Heart right ventricle (tissue), 16 donors: ENCODE measurements at regions not wholly inside any gene's neighbourhood (a gene's known extent, or its start where the extent isn't known, plus 50 kb on each side); places are given as distances from the start of the nearest gene placed in this dataset.

ENCODE experiments used
- ATAC-seq, 8 donors: fragments of 200-7000 bp; cut with Tn5 transposase; one replicate each; pipeline ENCODE4 v1.9.1; 2020; ENCODE audit warnings: mild to moderate bottlenecking in 8 of 8, moderate library complexity in 8 of 8, moderate number of reproducible peaks in 1 of 8
- DNase-seq, 2 donors: peaks; one replicate each; pipeline ENCODE4 v3.0.0-alpha.2; 2020
- H3K27ac ChIP-seq, 10 donors: fragments of 200-600 bp; sonication (generic) in 2 of 10; one replicate each; pipeline versions ENCODE4 v1.5.0 to v1.8.0; 2020 to 2022; ENCODE audit warnings: mild to moderate bottlenecking in 3 of 10
- H3K27me3 ChIP-seq, 7 donors: fragments of 200-600 bp; one replicate each; pipeline ENCODE4 v1.8.0; 2021 to 2022; ENCODE audit warnings: mild to moderate bottlenecking in 2 of 7
- H3K36me3 ChIP-seq, 9 donors: fragments of 200-600 bp; sonication (generic) in 1 of 9; one replicate each; pipeline versions ENCODE4 v1.5.0 to v1.8.0; 2020 to 2022; ENCODE audit warnings: mild to moderate bottlenecking in 2 of 9
- H3K4me1 ChIP-seq, 9 donors: fragments of 200-600 bp; sonication (generic) in 1 of 9; one replicate each; pipeline versions ENCODE4 v1.5.0 to v1.8.0; 2020 to 2022; ENCODE audit warnings: mild to moderate bottlenecking in 4 of 9
- H3K4me3 ChIP-seq, 10 donors: fragments of 200-600 bp; sonication (generic) in 2 of 10; one replicate each; pipeline versions ENCODE4 v1.5.0 to v1.8.0; 2020 to 2022; ENCODE audit warnings: mild to moderate bottlenecking in 7 of 10, moderate library complexity in 2 of 10
- H3K9me3 ChIP-seq, 11 donors: fragments of 200-600 bp in 10 of 11; sonication (generic) in 2 of 11; one replicate each; pipeline versions ENCODE4 v1.5.0 to v1.8.0; 2013 to 2022; ENCODE audit warnings: mild to moderate bottlenecking in 2 of 11, control low read depth in 1 of 11, moderate library complexity in 1 of 11
- WGBS, 2 donors: extraction: QIAGEN DNeasy Blood & Tissue Kit; methylation state at CpG; one replicate each; pipeline ENCODE4 v1.1.7; 2013; ENCODE audit warnings: inconsistent platforms in 1 of 2; 5-methylcytosine and 5-hydroxymethylcytosine counted together
- intact Hi-C, 10 donors: fragments of 100-400 bp; cut with DNase I; formaldehyde crosslinking; loops; one replicate each; pipeline versions ENCODE4 v1.11.1 to v1.14.2; 2022
- TF ChIP-seq, protein P1 (sequence below), 9 donors: fragments of 200-600 bp; sonication (generic) in 2 of 9; IDR thresholded peaks; one replicate each; pipeline versions ENCODE4 v1.5.0 to v1.8.0; 2021 to 2022; ENCODE audit warnings: antibody characterized with exemption in 9 of 9, mild to moderate bottlenecking in 5 of 9, moderate library complexity in 1 of 9
- donor health status: Arrhythmogenic right ventricular cardiomyopathy.
- donor health status: ischemic (EF 13 %, LVEDD 7.1; RV severe dilation, severe dysfunction).
- donor health status: healthy with polysubstance abuse.
- donor health status: DM: no; HTN: yes; CAD: no.
- donor health status: DM: no; HTN: no; CAD: no.
- donor health status: ischemic (EF 25% LVEDD 6.9; RV normal size, moderate dysfunction).
- donor health status: ischemic (EF 25% LVEDD 5.7; RV mildly dilated, moderate dysfunction).
- donor health status: healthy.
- donor health status: DM: yes; HTN: yes; CAD: no.
- donor health status: Ischemic cardiomyopathy.
- donor health status: ischemic (EF 35%, LVEDD 5.7; RV mildly dilated, moderate dysfunction).
- donor health status: nonischemic (EF 11% LVEDD 7.7; RV severe dilation, severe dysfunction).
- donor health status: DM: yes; HTN: yes; CAD: no.
- donor health status: PGD.
- donor health status: ischemic (EF 29% LVEDD 5.4; RV normal size, mild dysfunction).
- donor health status: nonischemic (EF 23%, LVEDD 6.1; RV moderate dilation, normal function).

DNA sequence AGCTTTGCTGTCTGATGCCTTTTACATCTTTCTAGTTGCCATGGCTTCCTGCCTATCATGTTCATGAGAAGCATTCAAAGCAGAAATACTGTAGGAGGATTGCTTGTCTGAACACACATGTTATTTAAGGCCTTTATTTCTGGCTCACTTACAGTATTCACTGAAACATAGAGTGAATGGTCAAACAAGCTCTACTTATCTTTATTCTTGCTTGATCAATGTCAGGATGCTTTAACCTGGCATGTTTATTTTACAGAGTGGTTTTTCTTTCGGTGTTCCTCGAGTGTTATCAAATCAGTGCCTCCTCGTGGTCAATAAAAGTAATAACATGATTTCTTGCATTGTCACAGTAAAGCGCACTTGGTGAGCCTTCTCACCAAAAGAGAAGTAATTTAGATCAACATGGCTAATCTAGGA is 73.5 kb upstream of the PCDH17 start:
- no peak overlapping the region for H3K4me3 ChIP-seq
- no peak overlapping the region for H3K27ac ChIP-seq
- H3K27me3 ChIP-seq = no peaks in the 10 kb centered on the region
- intact Hi-C loops = no loop called here
- ATAC-seq (no peak), DNase-seq (no peak)
- peaks cover 0 to 22% (median 3%) of the 10 kb centered on the region in 11 donors for H3K9me3 ChIP-seq
- TF ChIP-seq, protein P1, sequence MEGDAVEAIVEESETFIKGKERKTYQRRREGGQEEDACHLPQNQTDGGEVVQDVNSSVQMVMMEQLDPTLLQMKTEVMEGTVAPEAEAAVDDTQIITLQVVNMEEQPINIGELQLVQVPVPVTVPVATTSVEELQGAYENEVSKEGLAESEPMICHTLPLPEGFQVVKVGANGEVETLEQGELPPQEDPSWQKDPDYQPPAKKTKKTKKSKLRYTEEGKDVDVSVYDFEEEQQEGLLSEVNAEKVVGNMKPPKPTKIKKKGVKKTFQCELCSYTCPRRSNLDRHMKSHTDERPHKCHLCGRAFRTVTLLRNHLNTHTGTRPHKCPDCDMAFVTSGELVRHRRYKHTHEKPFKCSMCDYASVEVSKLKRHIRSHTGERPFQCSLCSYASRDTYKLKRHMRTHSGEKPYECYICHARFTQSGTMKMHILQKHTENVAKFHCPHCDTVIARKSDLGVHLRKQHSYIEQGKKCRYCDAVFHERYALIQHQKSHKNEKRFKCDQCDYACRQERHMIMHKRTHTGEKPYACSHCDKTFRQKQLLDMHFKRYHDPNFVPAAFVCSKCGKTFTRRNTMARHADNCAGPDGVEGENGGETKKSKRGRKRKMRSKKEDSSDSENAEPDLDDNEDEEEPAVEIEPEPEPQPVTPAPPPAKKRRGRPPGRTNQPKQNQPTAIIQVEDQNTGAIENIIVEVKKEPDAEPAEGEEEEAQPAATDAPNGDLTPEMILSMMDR (IDR thresholded peaks at IDR 0.05) = no peak
- no peaks in the 10 kb centered on the region for H3K4me1 ChIP-seq
- no peaks in the 10 kb centered on the region for H3K36me3 ChIP-seq
- 6 to 10% methylated on average over 4 of the region's 4 CpGs for WGBS, 2 donors

DNA sequence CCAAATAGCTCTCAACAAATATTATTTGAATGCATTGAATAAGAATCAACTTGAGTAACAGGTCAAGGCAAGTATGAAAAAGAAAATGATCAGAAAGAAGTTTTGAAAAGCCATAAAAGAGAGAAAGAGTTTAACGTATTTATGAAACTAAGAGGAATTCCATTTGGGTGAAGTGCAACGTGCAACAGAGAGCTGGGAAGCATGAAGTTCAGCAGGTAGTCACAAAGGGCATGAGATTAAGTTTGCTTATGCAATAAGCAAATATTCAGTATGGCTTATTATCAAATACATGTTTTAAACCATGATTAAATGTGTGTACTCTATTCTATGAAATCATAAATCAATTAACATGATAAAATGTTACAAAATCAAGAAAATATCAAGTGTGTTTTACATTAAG is 62.7 kb upstream of the PCDH17 start:
- H3K4me1 ChIP-seq = no peaks in the 10 kb centered on the region
- ATAC-seq (no peak), DNase-seq (no peak)
- no peak overlapping the region for H3K27ac ChIP-seq
- no peak overlapping the region for H3K4me3 ChIP-seq
- H3K36me3 ChIP-seq = no peaks in the 10 kb centered on the region
- peaks cover 0 to 26% (median 3%) of the 10 kb centered on the region in 11 donors for H3K9me3 ChIP-seq
- WGBS, 2 donors = 61 to 72% methylated on average over 2 of the region's 2 CpGs
- TF ChIP-seq, protein P1 (IDR thresholded peaks at IDR 0.05) = no peak
- intact Hi-C loops = no loop called here
- no peaks in the 10 kb centered on the region for H3K27me3 ChIP-seq

DNA sequence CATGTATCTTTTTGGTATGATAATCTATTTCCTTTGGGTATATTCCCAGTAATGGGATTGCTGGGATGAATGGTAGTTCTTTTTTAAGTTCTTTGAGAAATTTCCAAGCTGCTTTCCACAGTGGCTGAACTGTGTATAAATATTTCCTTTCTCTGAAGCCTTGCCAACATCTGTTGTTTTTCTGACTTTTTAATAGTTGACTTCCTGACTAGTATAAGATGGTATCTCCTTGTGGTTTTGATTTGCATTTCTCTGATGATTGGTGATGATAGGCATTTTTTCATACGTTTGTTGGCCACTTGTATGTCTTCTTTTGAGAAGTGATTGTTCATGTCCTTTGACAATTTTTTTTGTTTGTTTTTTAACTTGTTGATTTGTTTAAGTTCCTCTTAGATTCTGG is 61.6 kb upstream of the PCDH17 start:
- Histone ChIP-seq H3K4me3 (no peak overlapping the region), H3K27me3 (no peaks in the 10 kb centered on the region), H3K4me1 (no peaks in the 10 kb centered on the region), H3K27ac (no peak overlapping the region), H3K9me3 (peaks cover 0 to 29% (median 3%) of the 10 kb centered on the region in 11 donors), H3K36me3 (no peaks in the 10 kb centered on the region)
- DNase-seq (no peak), ATAC-seq (no peak)
- intact Hi-C loops = no loop called here
- TF ChIP-seq, protein P1 (IDR thresholded peaks at IDR 0.05) = no peak
- 30 to 33% methylated on average over 1 of the region's 1 CpG for WGBS, 2 donors
